HS-27A (cell line): ENCODE measurements at regions not wholly inside any gene's neighbourhood (a gene's known extent, or its start where the extent isn't known, plus 50 kb on each side); places are given as distances from the start of the nearest gene placed in this dataset.
A peak's percentile ranks its signal among the peaks of the same experiment; 100 is the strongest.

ENCODE experiments used
- DNase-seq: peaks from one replicate; pipeline ENCODE4 v3.0.0-alpha.2; 2012; ENCODE audit warnings: low read depth, missing footprints

GRCh38 chr3:30495172-30496065 lies 111.0 kb upstream of the TGFBR2 start:
- no peak for DNase-seq

GRCh38 chr3:30496066-30496966 lies 110.1 kb upstream of the TGFBR2 start:
- peak; percentile 56 for DNase-seq

GRCh38 chr3:30498587-30498967 lies 107.8 kb upstream of the TGFBR2 start:
- no peak for DNase-seq

GRCh38 chr3:30500666-30501399 lies 105.6 kb upstream of the TGFBR2 start:
- DNase-seq, result no peak

- DNase-seq, result no peak
Observed at GRCh38 chr3:30501526-30501925, 104.9 kb upstream of the TGFBR2 start.

GRCh38 chr3:30502051-30502741 lies 104.2 kb upstream of the TGFBR2 start:
- no peak for DNase-seq

GRCh38 chr3:30502742-30503073 lies 103.7 kb upstream of the TGFBR2 start:
- DNase-seq, result peak; percentile 62

- DNase-seq, result no peak
Observed at GRCh38 chr3:30503446-30503845, 103.0 kb upstream of the TGFBR2 start.

GRCh38 chr3:30504939-30505338 lies 101.5 kb upstream of the TGFBR2 start:
- no peak for DNase-seq

- no peak for DNase-seq
Observed at GRCh38 chr3:30505866-30506520, 100.4 kb upstream of the TGFBR2 start.

GRCh38 chr3:30508339-30508738 lies 98.1 kb upstream of the TGFBR2 start:
- no peak for DNase-seq

GRCh38 chr3:30510596-30510995 lies 95.8 kb upstream of the TGFBR2 start:
- DNase-seq, result peak; percentile 46

GRCh38 chr3:30511524-30512251 lies 94.7 kb upstream of the TGFBR2 start:
- DNase-seq, result peak; percentile 83

GRCh38 chr3:30512576-30512975 lies 93.8 kb upstream of the TGFBR2 start:
- no peak for DNase-seq

- DNase-seq, result no peak
Observed at GRCh38 chr3:30513374-30514152, 92.8 kb upstream of the TGFBR2 start.

GRCh38 chr3:30516238-30516637 lies 90.2 kb upstream of the TGFBR2 start:
- DNase-seq, result no peak

- DNase-seq, result no peak
Observed at GRCh38 chr3:30518181-30518864, 88.1 kb upstream of the TGFBR2 start.

- DNase-seq, result no peak
Observed at GRCh38 chr3:30518872-30519271, 87.5 kb upstream of the TGFBR2 start.

GRCh38 chr3:30520699-30521098 lies 85.7 kb upstream of the TGFBR2 start:
- no peak for DNase-seq
